ENCODE measurements at regions not wholly inside any gene's neighbourhood (a gene's known extent, or its start where the extent isn't known, plus 50 kb on each side); places are given as distances from the start of the nearest gene placed in this dataset.

DNA sequence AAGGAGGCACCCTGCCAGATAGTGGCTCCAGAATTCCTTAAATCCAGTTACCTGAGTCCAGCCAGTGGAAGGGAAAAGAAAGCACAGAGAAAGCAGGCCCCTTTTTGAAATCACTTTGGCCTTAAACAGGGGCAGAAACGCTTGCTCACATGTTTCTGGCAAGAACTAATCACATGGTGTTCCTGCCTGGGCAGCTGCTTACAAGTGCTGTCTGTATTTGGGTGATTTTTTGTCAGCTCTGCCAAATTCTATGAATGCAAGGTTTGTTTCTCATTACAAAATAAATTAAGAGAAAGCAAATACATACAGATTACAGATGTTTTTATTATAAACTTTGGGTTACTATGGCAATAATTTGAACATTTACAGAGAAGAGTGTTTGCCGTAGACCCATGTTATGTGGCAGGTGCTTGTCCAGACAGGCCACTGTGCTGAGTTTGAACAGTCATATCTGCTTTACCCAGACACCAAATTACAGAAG lies 1237.8 kb downstream of the SLITRK5 start:
- Histone ChIP-seq H3K9ac (ENCODE audit: low read length) (no peak overlapping the region), H3K36me3 (ENCODE audit: low read depth, low read length) (no peaks in the 10 kb centered on the region), H3K4me3 (ENCODE audit: low read length) (no peak overlapping the region), H3K27me3 (ENCODE audit: low read length) (no peaks in the 10 kb centered on the region), H3K9me2 (replicated peaks; ENCODE audit: low read length) (no peaks in the 10 kb centered on the region), H3K79me2 (ENCODE audit: low read length) (no peaks in the 10 kb centered on the region), H3K9me3 (ENCODE audit: low read length) (no peaks in the 10 kb centered on the region), H2AFZ (ENCODE audit: low read length) (no peak overlapping the region), H3K4me2 (ENCODE audit: low read length) (no peak overlapping the region), H3K4me1 (ENCODE audit: insufficient read depth, low read length) (no peaks in the 10 kb centered on the region), H4K20me1 (ENCODE audit: low read length) (no peaks in the 10 kb centered on the region), H3F3A (ENCODE audit: low read length, unreplicated experiment) (no peaks in the 10 kb centered on the region), H3K27ac (ENCODE audit: low read length) (no peak overlapping the region)
- ATAC-seq (no peak), DNase-seq (no peak)
- no peak for TF ChIP-seq EZH2phosphoT487 (IDR thresholded peaks at IDR 0.05; ENCODE audit: borderline replicate concordance, low read length)
- no peak for TF ChIP-seq EZH2 (IDR thresholded peaks at IDR 0.05; ENCODE audit: low read length, unreplicated experiment)
- TF ChIP-seq, protein P1, sequence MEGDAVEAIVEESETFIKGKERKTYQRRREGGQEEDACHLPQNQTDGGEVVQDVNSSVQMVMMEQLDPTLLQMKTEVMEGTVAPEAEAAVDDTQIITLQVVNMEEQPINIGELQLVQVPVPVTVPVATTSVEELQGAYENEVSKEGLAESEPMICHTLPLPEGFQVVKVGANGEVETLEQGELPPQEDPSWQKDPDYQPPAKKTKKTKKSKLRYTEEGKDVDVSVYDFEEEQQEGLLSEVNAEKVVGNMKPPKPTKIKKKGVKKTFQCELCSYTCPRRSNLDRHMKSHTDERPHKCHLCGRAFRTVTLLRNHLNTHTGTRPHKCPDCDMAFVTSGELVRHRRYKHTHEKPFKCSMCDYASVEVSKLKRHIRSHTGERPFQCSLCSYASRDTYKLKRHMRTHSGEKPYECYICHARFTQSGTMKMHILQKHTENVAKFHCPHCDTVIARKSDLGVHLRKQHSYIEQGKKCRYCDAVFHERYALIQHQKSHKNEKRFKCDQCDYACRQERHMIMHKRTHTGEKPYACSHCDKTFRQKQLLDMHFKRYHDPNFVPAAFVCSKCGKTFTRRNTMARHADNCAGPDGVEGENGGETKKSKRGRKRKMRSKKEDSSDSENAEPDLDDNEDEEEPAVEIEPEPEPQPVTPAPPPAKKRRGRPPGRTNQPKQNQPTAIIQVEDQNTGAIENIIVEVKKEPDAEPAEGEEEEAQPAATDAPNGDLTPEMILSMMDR (conservative IDR thresholded peaks at IDR 0.05; ENCODE audit: low read depth, low read length), result no peak
- CTCF ChIA-PET, result no interaction called here
- intact Hi-C loops (cut with micrococcal nuclease), result no loop called here
- POLR2A ChIA-PET (ENCODE audit: unreplicated experiment), result no interaction called here
- no TSS peak for BruUV-seq (replicated peaks)

GRCh38 chr13:88919970-88920628 lies 1248.9 kb downstream of the SLITRK5 start:
- DNase-seq (no peak), ATAC-seq (no peak)
- Histone ChIP-seq H3K4me1 (ENCODE audit: insufficient read depth, low read length) (no peaks in the 10 kb centered on the region), H3K79me2 (ENCODE audit: low read length) (no peaks in the 10 kb centered on the region), H4K20me1 (ENCODE audit: low read length) (no peaks in the 10 kb centered on the region), H3K36me3 (ENCODE audit: low read depth, low read length) (no peaks in the 10 kb centered on the region), H3K4me2 (ENCODE audit: low read length) (no peak overlapping the region), H3F3A (ENCODE audit: low read length, unreplicated experiment) (no peaks in the 10 kb centered on the region), H3K9me2 (replicated peaks; ENCODE audit: low read length) (no peaks in the 10 kb centered on the region), H3K9me3 (ENCODE audit: low read length) (no peaks in the 10 kb centered on the region), H2AFZ (ENCODE audit: low read length) (no peak overlapping the region), H3K4me3 (ENCODE audit: low read length) (no peak overlapping the region), H3K9ac (ENCODE audit: low read length) (no peak overlapping the region), H3K27ac (ENCODE audit: low read length) (no peak overlapping the region), H3K27me3 (ENCODE audit: low read length) (no peaks in the 10 kb centered on the region)
- POLR2A ChIA-PET (ENCODE audit: unreplicated experiment), result no interaction called here
- TF ChIP-seq, protein P1 (conservative IDR thresholded peaks at IDR 0.05; ENCODE audit: low read depth, low read length), result no peak
- TF ChIP-seq EZH2phosphoT487 (IDR thresholded peaks at IDR 0.05; ENCODE audit: borderline replicate concordance, low read length) (no peak), EZH2 (IDR thresholded peaks at IDR 0.05; ENCODE audit: low read length, unreplicated experiment) (no peak)
- intact Hi-C loops (cut with micrococcal nuclease), result no loop called here
- BruUV-seq (replicated peaks), result no TSS peak
- CTCF ChIA-PET, result no interaction called here

GRCh38 chr13:88925954-88926353 lies 1254.8 kb downstream of the SLITRK5 start:
- DNase-seq (no peak), ATAC-seq (no peak)
- H3K36me3 ChIP-seq (ENCODE audit: low read depth, low read length), result no peaks in the 10 kb centered on the region
- H4K20me1 ChIP-seq (ENCODE audit: low read length), result no peaks in the 10 kb centered on the region
- H3K9me3 ChIP-seq (ENCODE audit: low read length), result no peaks in the 10 kb centered on the region
- H3K9ac ChIP-seq (ENCODE audit: low read length), result no peak overlapping the region
- no peaks in the 10 kb centered on the region for H3K27me3 ChIP-seq (ENCODE audit: low read length)
- H3K4me1 ChIP-seq (ENCODE audit: insufficient read depth, low read length), result no peaks in the 10 kb centered on the region
- intact Hi-C loops (cut with micrococcal nuclease), result no loop called here
- no peak overlapping the region for H3K27ac ChIP-seq (ENCODE audit: low read length)
- no peaks in the 10 kb centered on the region for H3F3A ChIP-seq (ENCODE audit: low read length, unreplicated experiment)
- no peaks in the 10 kb centered on the region for H3K9me2 ChIP-seq (replicated peaks; ENCODE audit: low read length)
- no peaks in the 10 kb centered on the region for H3K79me2 ChIP-seq (ENCODE audit: low read length)
- no peak overlapping the region for H2AFZ ChIP-seq (ENCODE audit: low read length)
- no peak overlapping the region for H3K4me2 ChIP-seq (ENCODE audit: low read length)
- no TSS peak for BruUV-seq (replicated peaks)
- ChIA-PET POLR2A (ENCODE audit: unreplicated experiment) (no interaction called here), CTCF (no interaction called here)
- TF ChIP-seq EZH2 (IDR thresholded peaks at IDR 0.05; ENCODE audit: low read length, unreplicated experiment) (no peak), EZH2phosphoT487 (IDR thresholded peaks at IDR 0.05; ENCODE audit: borderline replicate concordance, low read length) (no peak)
- TF ChIP-seq, protein P1 (conservative IDR thresholded peaks at IDR 0.05; ENCODE audit: low read depth, low read length), result no peak
- H3K4me3 ChIP-seq (ENCODE audit: low read length), result no peak overlapping the region
